GM23248 (cell line): ENCODE measurements at regions not wholly inside any gene's neighbourhood (a gene's known extent, or its start where the extent isn't known, plus 50 kb on each side); places are given as distances from the start of the nearest gene placed in this dataset.

Experiments used
- DNase-seq: peaks from one replicate; pipeline ENCODE4 v3.0.0-alpha.2; 2015
- H2AFZ ChIP-seq: fragments of 200-600 bp; sonication (generic); 2 replicates; pipeline ENCODE4 v1.6.1; 2016; ENCODE audit warnings: antibody characterized with exemption
- H3F3A ChIP-seq: fragments of 200-600 bp; sonication (generic); 2 replicates; pipeline ENCODE4 v1.6.1; 2016; ENCODE audit warnings: mild to moderate bottlenecking, antibody characterized with exemption, mixed run types; ENCODE audit not compliant: insufficient read depth
- H3K27ac ChIP-seq: fragments of 200-600 bp; sonication (generic); 2 replicates; pipeline ENCODE4 v1.5.1; 2016; ENCODE audit warnings: mild to moderate bottlenecking
- H3K27me3 ChIP-seq: fragments of 200-600 bp; sonication (generic); replicated peaks from 2 replicates; pipeline ENCODE4 v1.6.1; 2016; ENCODE audit warnings: mild to moderate bottlenecking; ENCODE audit not compliant: insufficient read depth
- H3K36me3 ChIP-seq: fragments of 200-600 bp; sonication (generic); 2 replicates; pipeline ENCODE4 v1.6.1; 2016; ENCODE audit warnings: low read depth, mild to moderate bottlenecking
- H3K4me1 ChIP-seq: fragments of 200-600 bp; sonication (generic); 2 replicates; pipeline ENCODE4 v1.6.1; 2016; ENCODE audit warnings: mild to moderate bottlenecking; ENCODE audit not compliant: insufficient read depth
- H3K4me2 ChIP-seq: fragments of 200-600 bp; sonication (generic); one replicate; pipeline ENCODE4 v1.6.1; 2016; ENCODE audit warnings: mild to moderate bottlenecking; ENCODE audit not compliant: unreplicated experiment
- H3K4me3 ChIP-seq: fragments of 200-600 bp; sonication (generic); 2 replicates; pipeline ENCODE4 v1.5.1; 2016; ENCODE audit warnings: mild to moderate bottlenecking
- H3K79me2 ChIP-seq: fragments of 200-600 bp; sonication (generic); 2 replicates; pipeline ENCODE4 v1.6.1; 2016; ENCODE audit warnings: mild to moderate bottlenecking; ENCODE audit not compliant: insufficient read depth
- H3K9ac ChIP-seq: fragments of 200-600 bp; sonication (generic); 2 replicates; pipeline ENCODE4 v1.6.1; 2016; ENCODE audit warnings: mild to moderate bottlenecking
- H3K9me2 ChIP-seq: fragments of 200-600 bp; sonication (generic); 2 replicates; pipeline ENCODE4 v1.6.1; 2016; ENCODE audit warnings: mixed run types, mild to moderate bottlenecking, moderate library complexity; ENCODE audit not compliant: insufficient read depth
- H3K9me3 ChIP-seq: fragments of 200-600 bp; sonication (generic); one replicate; pipeline ENCODE4 v1.6.1; 2017; ENCODE audit warnings: low read depth
- H4K20me1 ChIP-seq: fragments of 200-600 bp; sonication (generic); 2 replicates; pipeline ENCODE4 v1.6.0; 2016; ENCODE audit not compliant: insufficient read depth
- EZH2 ChIP-seq: fragments of 200-600 bp; sonication (generic); IDR thresholded peaks from 2 replicates; pipeline ENCODE4 v1.6.1; 2018; ENCODE audit warnings: antibody characterized with exemption, mild to moderate bottlenecking; ENCODE audit not compliant: insufficient read depth, poor library complexity, severe bottlenecking
- EZH2phosphoT487 ChIP-seq: fragments of 200-600 bp; sonication (generic); IDR thresholded peaks from 2 replicates; pipeline ENCODE4 v1.6.1; 2018; ENCODE audit warnings: antibody characterized with exemption, moderate library complexity, mild to moderate bottlenecking, low read depth; ENCODE audit not compliant: insufficient read depth
- WGBS, 2 experiments: methylation state at CpG; one replicate each; pipeline ENCODE4 v1.1.6; 2015 to 2017; ENCODE audit warnings: low lambda C conversion rate in 2 of 2, low coverage in 1 of 2; ENCODE audit errors: missing lambda C conversion rate in 2 of 2; 5-methylcytosine and 5-hydroxymethylcytosine counted together
- in situ Hi-C: fragments of 300-500 bp; cut with MboI; formaldehyde crosslinking; loops from 2 replicates; pipeline ENCODE4 v1.15.0; 2020

GRCh38 chr3:27914199-27914598 lies 192.1 kb upstream of the EOMES start:
- in situ Hi-C loops: no loop called here

GRCh38 chr3:27923349-27924068 lies 201.4 kb upstream of the EOMES start:
- in situ Hi-C loops: no loop called here
- H2AFZ ChIP-seq: no peak overlapping the region
- WGBS, 2 experiments: 57 to 68% methylated on average over 2 of the region's 2 CpGs
- H4K20me1 ChIP-seq: no peaks in the 10 kb centered on the region
- H3K9me3 ChIP-seq: no peaks in the 10 kb centered on the region
- H3K27ac ChIP-seq: no peak overlapping the region
- no peak overlapping the region for H3K9ac ChIP-seq
- no peaks in the 10 kb centered on the region for H3F3A ChIP-seq
- no peaks in the 10 kb centered on the region for H3K79me2 ChIP-seq
- no peak overlapping the region for H3K4me2 ChIP-seq
- no peaks in the 10 kb centered on the region for H3K36me3 ChIP-seq
- no peak overlapping the region for H3K4me3 ChIP-seq
- no peaks in the 10 kb centered on the region for H3K9me2 ChIP-seq
- no peaks in the 10 kb centered on the region for H3K27me3 ChIP-seq
- DNase-seq: no peak
- H3K4me1 ChIP-seq: no peaks in the 10 kb centered on the region
- TF ChIP-seq EZH2 (no peak), EZH2phosphoT487 (no peak)

More at GRCh38 chr3:27914199-27914598, 192.1 kb upstream of the EOMES start:
- Histone ChIP-seq H3K27me3 (no peaks in the 10 kb centered on the region), H3K4me2 (no peak overlapping the region), H3K9ac (no peak overlapping the region), H3K9me3 (no peaks in the 10 kb centered on the region), H3K4me3 (no peak overlapping the region), H3K79me2 (no peaks in the 10 kb centered on the region), H4K20me1 (no peaks in the 10 kb centered on the region), H3K27ac (no peak overlapping the region), H2AFZ (no peak overlapping the region), H3K9me2 (no peaks in the 10 kb centered on the region), H3K4me1 (no peaks in the 10 kb centered on the region), H3F3A (no peaks in the 10 kb centered on the region), H3K36me3 (no peaks in the 10 kb centered on the region)
- peak; percentile 20 for DNase-seq
- WGBS, 2 experiments: 73 to 77% methylated on average over 6 of the region's 6 CpGs
- TF ChIP-seq EZH2: no peak
- TF ChIP-seq EZH2phosphoT487: no peak

- H3K36me3 ChIP-seq: no peaks in the 10 kb centered on the region
- H3K79me2 ChIP-seq: no peaks in the 10 kb centered on the region
- H3K9ac ChIP-seq: no peak overlapping the region
- no peak overlapping the region for H3K4me2 ChIP-seq
- no peak for DNase-seq
- no peak overlapping the region for H3K4me3 ChIP-seq
- WGBS, 2 experiments: 56 to 81% methylated on average over 1 of the region's 1 CpG
- no peak overlapping the region for H3K27ac ChIP-seq
- H3K9me2 ChIP-seq: no peaks in the 10 kb centered on the region
- H3F3A ChIP-seq: no peaks in the 10 kb centered on the region
- no peaks in the 10 kb centered on the region for H3K4me1 ChIP-seq
- no peaks in the 10 kb centered on the region for H3K27me3 ChIP-seq
- no peaks in the 10 kb centered on the region for H3K9me3 ChIP-seq
- H4K20me1 ChIP-seq: no peaks in the 10 kb centered on the region
- no peak for TF ChIP-seq EZH2
- no peak for TF ChIP-seq EZH2phosphoT487
- H2AFZ ChIP-seq: peak overlapping the region; percentile 23; the same call in 1 of the 2 replicates
- in situ Hi-C loops: no loop called here
Measured at GRCh38 chr3:27927882-27928281, 205.8 kb upstream of the EOMES start.

- Histone ChIP-seq H3K9ac (no peak overlapping the region), H3K9me3 (no peaks in the 10 kb centered on the region), H3K4me2 (no peak overlapping the region), H3K4me3 (no peak overlapping the region), H3K36me3 (no peaks in the 10 kb centered on the region), H3K27me3 (no peaks in the 10 kb centered on the region), H3K79me2 (no peaks in the 10 kb centered on the region), H3K9me2 (no peaks in the 10 kb centered on the region), H3K27ac (no peak overlapping the region), H3K4me1 (no peaks in the 10 kb centered on the region), H4K20me1 (no peaks in the 10 kb centered on the region), H3F3A (no peaks in the 10 kb centered on the region), H2AFZ (no peak overlapping the region)
- DNase-seq: no peak
- in situ Hi-C loops: no loop called here
- no peak for TF ChIP-seq EZH2
- TF ChIP-seq EZH2phosphoT487: no peak
- WGBS, 2 experiments: 86 to 96% methylated on average over 1 of the region's 1 CpG
Measured at GRCh38 chr3:27930052-27930602, 208.0 kb upstream of the EOMES start.
